Esophagus muscularis mucosa (tissue), 4 donors: ENCODE measurements at regions not wholly inside any gene's neighbourhood (a gene's known extent, or its start where the extent isn't known, plus 50 kb on each side); places are given as distances from the start of the nearest gene placed in this dataset.

Source experiments
- CTCF ChIP-seq, 3 experiments: fragments of 200-600 bp in 2 of 3; fragments of 450-650 bp in 1 of 3; sonication (generic) in 2 of 3; IDR thresholded peaks; one replicate each; pipeline ENCODE4 v1.5.1; 2017 to 2019; ENCODE audit warnings: antibody characterized with exemption in 3 of 3, mild to moderate bottlenecking in 2 of 3, moderate library complexity in 1 of 3
- EP300 ChIP-seq: sonication (generic); formaldehyde crosslinking; IDR thresholded peaks from one replicate; pipeline ENCODE4 v1.6.1; 2017; ENCODE audit warnings: antibody characterized with exemption
- POLR2A ChIP-seq: fragments of 450-650 bp; IDR thresholded peaks from one replicate; pipeline ENCODE4 v1.6.1; 2017; ENCODE audit warnings: antibody characterized with exemption, moderate library complexity, mild to moderate bottlenecking, low read depth

- TF ChIP-seq POLR2A: no peak
- TF ChIP-seq CTCF (IDR thresholded peaks at IDR 0.05): no peak
- no peak for TF ChIP-seq EP300
These were observed 72.8 kb downstream of the EOMES start for GRCh38 chr3:27649277-27649676.
